Kidney (tissue), 13 donors: ENCODE measurements at regions not wholly inside any gene's neighbourhood (a gene's known extent, or its start where the extent isn't known, plus 50 kb on each side); places are given as distances from the start of the nearest gene placed in this dataset.

ENCODE experiments used
- DNase-seq, 5 donors: peaks; one replicate each; pipeline ENCODE4 v3.0.0-alpha.2; 2013 to 2020
- FAIRE-seq: peaks from 2 replicates; lab custom pipeline; 2012; peaks lifted over from hg19 to GRCh38; lab: Jason Lieb, UNC
- H3K27ac ChIP-seq, 2 donors: one replicate each; pipeline ENCODE4 v1.7.0; 2013; ENCODE audit warnings: low read depth in 2 of 2, low read length in 2 of 2, inconsistent platforms in 1 of 2
- H3K27me3 ChIP-seq: one replicate; pipeline ENCODE4 v1.7.1; 2013; ENCODE audit warnings: low read length, inconsistent platforms; ENCODE audit not compliant: control insufficient read depth, insufficient read depth
- H3K36me3 ChIP-seq, 3 donors: one replicate each; pipeline versions ENCODE4 v1.7.0 to v1.7.1; 2013; ENCODE audit warnings: low read length in 3 of 3, control low read depth in 1 of 3, inconsistent platforms in 1 of 3; ENCODE audit not compliant: insufficient read depth in 3 of 3, control insufficient read depth in 2 of 3
- H3K4me1 ChIP-seq, 3 donors: one replicate each; pipeline versions ENCODE4 v1.7.0 to v1.7.1; 2013; ENCODE audit warnings: low read length in 3 of 3, inconsistent platforms in 1 of 3, low read depth in 1 of 3; ENCODE audit not compliant: control insufficient read depth in 2 of 3, insufficient read depth in 2 of 3
- H3K4me3 ChIP-seq, 3 donors: one replicate each; pipeline versions ENCODE4 v1.7.0 to v1.8.1; 2013; ENCODE audit warnings: low read length in 3 of 3, control low read depth in 1 of 3, inconsistent platforms in 1 of 3
- H3K9ac ChIP-seq, 3 donors: one replicate each; pipeline versions ENCODE4 v1.7.0 to v1.7.1; 2013; ENCODE audit warnings: low read length in 3 of 3, control low read depth in 1 of 3, inconsistent platforms in 1 of 3
- H3K9me3 ChIP-seq, 3 donors: one replicate each; pipeline versions ENCODE4 v1.7.0 to v1.7.1; 2013; ENCODE audit warnings: low read length in 3 of 3, control low read depth in 1 of 3, inconsistent platforms in 1 of 3; ENCODE audit not compliant: control insufficient read depth in 2 of 3, insufficient read depth in 1 of 3
- intact Hi-C: fragments of 100-400 bp; cut with DNase I; formaldehyde crosslinking; loops from one replicate; pipeline ENCODE4 v1.11.1; 2022
- TF ChIP-seq, protein P1 (sequence below): IDR thresholded peaks from 3 replicates; pipeline ENCODE4 v1.5.1; 2012; ENCODE audit warnings: mild to moderate bottlenecking, moderate library complexity, borderline replicate concordance; ENCODE audit not compliant: insufficient read depth; ENCODE audit errors: extremely low read depth
- donor health status: control.
- donor health status: control.
- donor health status: control.
- donor health status: control.
- donor health status: control.
- donor health status: DM: yes; HTN: yes; CAD: no.
- donor health status: Normal renal cell carcinoma (clear cell type).

DNA sequence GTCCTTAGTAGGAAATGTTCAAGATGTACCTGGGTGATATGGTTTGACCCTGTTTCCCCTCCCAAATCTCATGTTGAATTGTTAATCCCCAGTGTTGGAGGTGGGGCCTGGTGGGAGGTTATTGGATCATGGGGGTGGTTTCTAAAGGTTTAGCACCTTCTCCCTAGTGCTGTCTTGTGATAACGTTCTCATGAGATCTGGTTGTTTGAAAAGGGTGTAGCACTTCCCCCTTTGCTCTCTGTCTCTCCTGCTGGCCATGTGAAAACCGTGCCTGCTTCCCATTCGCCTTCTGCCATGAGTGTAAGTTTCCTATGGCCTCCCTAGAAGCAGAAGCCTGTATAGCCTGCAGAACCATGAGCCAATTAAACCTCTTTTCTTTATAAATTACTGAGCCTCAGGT, 353.0 kb upstream of the SFSWAP start:
- Histone ChIP-seq H3K9me3 (no peaks in the 10 kb centered on the region), H3K9ac (no peak overlapping the region), H3K4me3 (no peak overlapping the region), H3K36me3 (no peaks in the 10 kb centered on the region), H3K4me1 (no peaks in the 10 kb centered on the region), H3K27me3 (no peaks in the 10 kb centered on the region), H3K27ac (no peak overlapping the region)
- TF ChIP-seq, protein P1, sequence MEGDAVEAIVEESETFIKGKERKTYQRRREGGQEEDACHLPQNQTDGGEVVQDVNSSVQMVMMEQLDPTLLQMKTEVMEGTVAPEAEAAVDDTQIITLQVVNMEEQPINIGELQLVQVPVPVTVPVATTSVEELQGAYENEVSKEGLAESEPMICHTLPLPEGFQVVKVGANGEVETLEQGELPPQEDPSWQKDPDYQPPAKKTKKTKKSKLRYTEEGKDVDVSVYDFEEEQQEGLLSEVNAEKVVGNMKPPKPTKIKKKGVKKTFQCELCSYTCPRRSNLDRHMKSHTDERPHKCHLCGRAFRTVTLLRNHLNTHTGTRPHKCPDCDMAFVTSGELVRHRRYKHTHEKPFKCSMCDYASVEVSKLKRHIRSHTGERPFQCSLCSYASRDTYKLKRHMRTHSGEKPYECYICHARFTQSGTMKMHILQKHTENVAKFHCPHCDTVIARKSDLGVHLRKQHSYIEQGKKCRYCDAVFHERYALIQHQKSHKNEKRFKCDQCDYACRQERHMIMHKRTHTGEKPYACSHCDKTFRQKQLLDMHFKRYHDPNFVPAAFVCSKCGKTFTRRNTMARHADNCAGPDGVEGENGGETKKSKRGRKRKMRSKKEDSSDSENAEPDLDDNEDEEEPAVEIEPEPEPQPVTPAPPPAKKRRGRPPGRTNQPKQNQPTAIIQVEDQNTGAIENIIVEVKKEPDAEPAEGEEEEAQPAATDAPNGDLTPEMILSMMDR: no peak
- intact Hi-C loops: no loop called here
- no peak for DNase-seq
- no peak for FAIRE-seq

DNA sequence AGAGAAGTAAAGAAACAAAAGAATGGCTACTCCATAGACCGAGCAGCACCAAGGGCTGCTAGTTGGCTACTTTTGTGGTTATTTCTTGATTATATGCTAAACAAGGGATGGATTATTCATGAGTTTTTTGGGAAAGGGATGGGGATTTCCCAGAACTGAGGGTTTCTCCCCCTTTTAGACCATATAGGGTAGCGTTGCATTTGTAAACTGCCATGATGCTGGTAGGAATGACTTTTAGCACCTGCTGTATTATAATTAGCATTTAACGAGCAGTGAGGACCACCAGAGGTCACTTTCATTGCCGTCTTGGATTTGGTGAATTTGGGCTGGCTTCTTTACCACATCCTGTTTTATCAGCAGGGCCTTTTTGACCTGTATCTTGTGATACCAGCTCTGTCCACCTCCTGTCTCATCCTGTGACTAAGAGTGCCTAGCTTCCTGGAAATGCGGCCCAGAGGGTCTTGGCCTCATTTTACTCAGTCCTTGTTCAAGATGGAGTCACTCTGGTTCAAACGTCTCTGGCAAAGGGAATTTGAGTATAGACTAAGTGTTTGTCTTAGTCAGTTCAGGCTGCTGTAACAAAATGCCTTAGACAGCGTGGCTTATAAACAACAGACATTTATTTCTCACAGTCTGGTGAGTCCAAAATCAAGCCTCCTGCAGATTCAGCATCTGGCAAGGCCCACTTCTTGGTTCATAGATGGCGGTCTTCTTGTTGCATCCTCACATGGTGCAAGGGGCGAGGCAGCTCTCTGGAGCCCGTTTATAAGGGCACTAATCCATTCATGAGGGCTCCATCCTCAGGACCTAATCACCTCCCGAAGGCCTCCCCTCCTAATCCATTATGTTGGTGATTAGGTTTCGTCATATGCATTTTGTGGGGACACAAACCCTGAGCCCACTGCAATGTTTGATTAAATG, 348.3 kb upstream of the SFSWAP start:
- DNase-seq (no peak), FAIRE-seq (no peak)
- H3K36me3 ChIP-seq: no peaks in the 10 kb centered on the region
- H3K9ac ChIP-seq: no peak overlapping the region
- TF ChIP-seq, protein P1: no peak
- no peaks in the 10 kb centered on the region for H3K9me3 ChIP-seq
- no peak overlapping the region for H3K4me3 ChIP-seq
- intact Hi-C loops: no loop called here
- H3K27me3 ChIP-seq: no peaks in the 10 kb centered on the region
- H3K4me1 ChIP-seq: no peaks in the 10 kb centered on the region
- H3K27ac ChIP-seq: no peak overlapping the region

DNA sequence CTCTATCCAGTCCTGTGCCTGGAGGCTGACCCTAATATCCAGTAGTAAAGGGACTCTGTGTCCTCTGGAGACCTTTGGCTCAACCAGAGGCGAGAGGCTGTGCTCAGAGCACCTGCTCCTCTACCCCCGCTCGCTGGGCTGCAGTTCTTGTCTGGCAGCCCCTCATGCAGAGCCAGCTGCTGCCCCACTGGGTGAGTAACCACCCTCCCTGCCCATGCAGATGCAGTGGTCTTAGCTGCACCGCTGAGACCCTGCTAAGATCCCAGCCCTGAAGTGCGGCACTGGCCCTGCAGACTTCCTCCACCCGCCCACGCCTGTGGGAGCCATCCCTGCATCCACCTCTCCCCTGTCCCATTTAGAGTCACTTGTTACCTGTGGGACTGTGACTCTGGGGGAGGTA, 347.5 kb upstream of the SFSWAP start:
- FAIRE-seq (no peak), DNase-seq (peak in 1 of 5 donors; percentile 34)
- Histone ChIP-seq H3K9me3 (no peaks in the 10 kb centered on the region), H3K4me1 (no peaks in the 10 kb centered on the region), H3K9ac (no peak overlapping the region), H3K27me3 (no peaks in the 10 kb centered on the region), H3K27ac (no peak overlapping the region), H3K4me3 (no peak overlapping the region), H3K36me3 (no peaks in the 10 kb centered on the region)
- TF ChIP-seq, protein P1: no peak
- intact Hi-C loops: no loop called here
